ENCODE measurements at regions not wholly inside any gene's neighbourhood (a gene's known extent, or its start where the extent isn't known, plus 50 kb on each side); places are given as distances from the start of the nearest gene placed in this dataset.
"Not testable (repeated sequence)": the region's sequence is repeated elsewhere in the genome, so short reads cannot be mapped to it uniquely, and the experiment has no call there.

DNA sequence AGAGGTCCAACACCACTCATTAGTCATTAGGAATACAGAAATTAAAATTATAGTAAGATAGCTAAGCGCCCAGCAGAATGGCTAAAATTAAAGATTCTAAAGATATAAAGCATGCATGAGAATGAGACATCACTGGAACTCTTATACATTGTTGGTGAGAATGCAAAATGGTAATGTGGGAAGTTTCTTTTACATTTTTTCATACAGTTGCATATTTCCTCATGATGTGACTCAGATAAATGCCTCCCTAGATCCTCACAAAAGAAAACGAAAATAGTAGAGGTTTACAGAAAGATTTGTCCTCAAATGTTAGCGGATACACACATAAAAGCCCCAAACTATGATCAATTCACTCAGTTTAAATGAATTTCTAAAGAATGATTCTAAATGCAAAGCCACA is 633.7 kb upstream of the GJE1 start:
- DNase-seq (ENCODE audit: low read depth): no peak

GRCh38 chr6:141492521-141493284 is 640.0 kb upstream of the GJE1 start:
- no peak for DNase-seq (ENCODE audit: low read depth)

GRCh38 chr6:141491684-141492083 is 641.0 kb upstream of the GJE1 start:
- no peak for DNase-seq (ENCODE audit: low read depth)

- no peak for DNase-seq (ENCODE audit: low read depth)
Measured at GRCh38 chr6:141490982-141491381, 641.7 kb upstream of the GJE1 start.

- DNase-seq (ENCODE audit: low read depth): no peak
Measured at GRCh38 chr6:141488488-141488887, 644.2 kb upstream of the GJE1 start.

DNA sequence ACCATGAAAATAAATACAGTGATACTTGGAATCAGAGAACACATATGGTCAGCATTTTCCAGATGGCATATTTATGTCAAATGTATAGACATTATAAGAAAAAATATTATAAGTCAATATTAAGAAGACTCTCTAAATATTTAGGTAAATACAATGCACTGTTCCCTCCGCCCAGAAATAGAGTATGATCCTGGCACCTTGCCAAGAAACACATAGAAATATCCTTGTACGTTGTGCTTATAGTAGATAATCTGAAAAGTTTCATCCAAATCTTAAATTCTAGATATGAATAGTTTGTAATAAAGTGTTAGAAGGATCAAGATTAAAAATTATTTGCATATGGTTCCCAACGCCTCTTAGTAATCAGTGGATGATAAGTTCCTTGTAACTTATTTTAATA is 645.8 kb upstream of the GJE1 start:
- no peak for DNase-seq (ENCODE audit: low read depth)

DNA sequence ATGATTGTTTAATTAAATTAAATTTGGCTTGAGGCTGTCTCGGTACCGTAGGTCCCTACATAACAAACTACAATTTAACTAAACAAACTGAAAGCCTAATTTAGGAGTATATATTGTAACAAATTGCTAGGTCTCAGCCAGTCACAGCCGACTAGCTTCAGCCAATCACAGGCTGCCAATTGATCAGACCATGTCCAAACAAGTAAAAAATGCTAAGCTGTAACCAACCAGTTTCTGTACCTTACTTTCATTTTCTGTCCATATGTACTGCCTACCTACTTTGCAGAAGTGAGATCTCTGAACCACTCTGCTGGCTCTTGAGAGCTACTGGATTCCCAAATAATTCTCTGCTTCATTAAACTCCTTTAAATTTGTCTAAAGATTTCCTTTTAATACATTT is 648.0 kb upstream of the GJE1 start:
- no peak for DNase-seq (ENCODE audit: low read depth)

GRCh38 chr6:141483598-141484061 is 649.1 kb upstream of the GJE1 start:
- DNase-seq (ENCODE audit: low read depth): peak; percentile 89

DNA sequence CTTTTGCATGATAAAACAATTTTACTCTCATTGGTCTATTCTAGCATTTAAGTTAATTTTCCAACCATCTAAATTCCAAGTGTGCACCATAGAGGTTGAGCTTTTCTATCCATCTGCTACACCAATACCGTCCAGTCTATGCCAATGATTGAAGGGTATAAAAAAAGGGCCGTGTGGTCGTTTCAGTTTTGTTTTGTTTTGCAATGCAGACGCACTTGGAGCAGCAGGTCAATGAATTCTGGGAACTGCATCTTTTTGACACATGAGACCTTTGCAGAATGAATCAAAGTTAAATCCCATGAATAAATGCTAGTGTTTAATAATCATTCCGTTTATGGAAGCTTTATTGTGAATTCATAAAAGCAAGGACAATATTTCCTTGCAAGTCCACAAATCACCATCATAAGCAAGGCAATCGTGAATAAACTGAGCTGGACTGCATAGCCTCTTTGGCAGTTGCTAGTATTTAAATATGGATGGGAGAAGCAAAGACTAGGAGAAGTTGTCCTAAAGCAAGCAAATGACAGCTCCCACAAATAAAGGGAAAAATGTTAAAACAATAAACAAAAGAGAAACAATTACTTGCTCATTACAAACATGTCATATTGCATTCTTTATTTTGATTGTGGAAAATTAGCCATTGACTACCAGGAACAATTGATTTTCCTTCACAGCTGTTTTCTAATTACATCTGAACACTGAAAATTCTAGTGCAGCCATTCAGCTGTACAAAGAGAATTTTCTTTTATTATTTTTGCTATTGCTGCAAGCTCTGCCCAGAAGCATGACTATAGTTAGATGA is 649.7 kb upstream of the GJE1 start:
- DNase-seq (ENCODE audit: low read depth): no peak

DNA sequence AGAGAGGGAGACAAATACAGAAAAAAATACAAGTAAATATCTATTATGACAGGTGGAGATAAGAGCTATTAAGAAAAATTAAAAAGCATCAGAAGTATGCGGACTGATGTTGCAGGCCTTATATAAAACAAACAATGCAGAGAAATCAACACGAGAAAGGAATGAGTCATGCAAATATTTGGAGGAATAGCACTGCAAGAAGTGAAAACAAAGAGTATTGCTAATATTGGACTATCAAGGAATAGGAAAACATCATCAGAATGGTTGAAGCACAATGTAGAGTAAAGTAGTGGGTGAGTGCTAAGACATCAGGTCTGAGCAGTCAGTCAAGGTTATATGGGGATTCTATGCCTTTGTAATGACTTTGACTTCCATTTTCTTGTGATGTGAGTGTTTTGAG is 657.5 kb upstream of the GJE1 start:
- no peak for DNase-seq (ENCODE audit: low read depth)

- DNase-seq (ENCODE audit: low read depth): no peak
Measured at GRCh38 chr6:141472162-141472928, 660.4 kb upstream of the GJE1 start.

- no peak for DNase-seq (ENCODE audit: low read depth)
Measured at GRCh38 chr6:141470810-141471209, 661.9 kb upstream of the GJE1 start.

DNA sequence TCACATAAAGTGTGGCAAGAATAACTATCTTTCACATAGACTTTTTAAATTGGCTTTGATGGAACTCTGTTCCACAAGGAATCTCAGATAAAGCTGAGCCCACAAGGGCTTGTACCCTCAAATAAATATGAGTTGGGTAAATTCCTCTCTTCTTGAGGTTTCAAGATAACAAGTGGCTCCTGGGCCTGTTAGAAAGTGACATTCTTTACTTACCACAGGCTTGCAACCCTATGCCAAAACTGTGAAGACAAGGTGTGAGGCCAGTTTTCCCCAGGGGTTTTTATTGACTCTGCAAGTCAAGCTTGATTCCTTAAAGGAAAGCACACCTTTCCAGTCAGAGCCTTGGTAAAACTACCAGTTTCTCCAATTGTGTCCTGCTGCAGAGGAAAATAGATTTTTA is 664.8 kb upstream of the GJE1 start:
- DNase-seq (ENCODE audit: low read depth): no peak

- DNase-seq (ENCODE audit: low read depth): no peak
Measured at GRCh38 chr6:141467041-141467440, 665.7 kb upstream of the GJE1 start.

DNA sequence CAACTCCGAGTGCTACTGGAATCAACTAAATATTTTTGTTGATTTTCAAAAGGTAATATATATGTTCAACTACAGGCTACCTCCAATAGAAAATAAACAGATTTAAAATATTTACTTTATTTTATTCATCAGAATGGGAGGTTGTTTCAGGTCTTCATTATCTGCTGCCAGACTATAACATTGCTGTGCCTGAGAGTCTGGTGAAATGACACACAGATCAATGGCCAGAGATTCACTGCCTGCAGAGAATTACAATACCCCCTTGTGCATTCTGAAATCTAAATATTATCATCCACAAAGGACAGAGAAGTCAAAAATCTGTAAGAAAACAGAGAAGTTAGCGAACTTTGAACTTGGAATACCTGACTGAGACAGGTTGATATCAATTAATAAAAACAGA is 667.8 kb upstream of the GJE1 start:
- no peak for DNase-seq (ENCODE audit: low read depth)

- DNase-seq (ENCODE audit: low read depth): peak; percentile 50
Measured at GRCh38 chr6:141464490-141464889, 668.2 kb upstream of the GJE1 start.

- DNase-seq (ENCODE audit: low read depth): no peak
Measured at GRCh38 chr6:141463237-141463977, 669.3 kb upstream of the GJE1 start.

DNA sequence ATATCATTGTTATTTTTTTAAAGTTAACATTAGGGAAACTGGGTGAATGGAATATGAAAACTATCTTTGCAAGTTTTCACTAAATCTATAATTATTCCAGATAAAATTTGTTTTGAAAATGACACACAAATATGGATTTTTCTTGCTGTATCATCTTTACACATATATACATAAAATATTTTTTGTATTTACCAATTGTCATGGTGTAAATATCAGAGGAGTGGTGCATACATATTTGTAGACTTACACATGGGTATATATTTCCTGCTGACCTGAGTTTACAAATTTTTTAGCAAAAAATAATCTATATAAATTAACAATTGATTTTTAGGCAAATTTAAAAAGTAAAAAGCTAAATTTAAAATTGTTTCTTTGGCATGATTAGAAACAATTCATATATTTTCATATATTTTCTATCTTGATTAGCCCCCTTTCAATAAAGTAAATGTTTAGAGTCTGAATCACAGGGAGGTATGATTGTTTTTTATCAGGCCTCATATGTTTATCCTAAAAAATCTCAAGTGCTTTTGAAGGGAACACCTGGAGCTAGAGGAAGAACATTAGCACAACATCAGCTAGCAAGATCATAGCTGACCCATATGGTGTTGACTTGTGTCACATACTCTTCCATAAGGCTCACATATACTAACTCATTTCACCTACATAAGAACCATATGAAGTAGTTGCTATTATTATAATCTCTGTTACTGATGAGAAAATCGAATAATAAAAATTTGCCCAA is 671.8 kb upstream of the GJE1 start:
- DNase-seq (ENCODE audit: low read depth): no peak

GRCh38 chr6:141460245-141460644 is 672.5 kb upstream of the GJE1 start:
- not testable (repeated sequence) for DNase-seq (ENCODE audit: low read depth)

GRCh38 chr6:141457984-141458383 is 674.7 kb upstream of the GJE1 start:
- not testable (repeated sequence) for DNase-seq (ENCODE audit: low read depth)

GRCh38 chr6:141452354-141452686 is 680.4 kb upstream of the GJE1 start:
- no peak for DNase-seq (ENCODE audit: low read depth)

Measured in GM04504 (cell line).